SK-N-SH (cell line): ENCODE measurements at regions not wholly inside any gene's neighbourhood (a gene's known extent, or its start where the extent isn't known, plus 50 kb on each side); places are given as distances from the start of the nearest gene placed in this dataset.

ENCODE experiments used
- CTCF ChIP-seq: fragments of 200-600 bp; sonication (generic); IDR thresholded peaks from 2 replicates; pipeline ENCODE4 v1.6.1; 2017; ENCODE audit warnings: antibody characterized with exemption, mild to moderate bottlenecking, moderate library complexity
- FOXM1 ChIP-seq: IDR thresholded peaks from 2 replicates; pipeline ENCODE4 v1.4.0; 2012; ENCODE audit warnings: low read depth, mild to moderate bottlenecking
- GABPA ChIP-seq: IDR thresholded peaks from 2 replicates; pipeline ENCODE4 v1.4.0; 2012; ENCODE audit warnings: low read depth, mild to moderate bottlenecking
- MAX ChIP-seq: IDR thresholded peaks from 2 replicates; pipeline ENCODE4 v1.4.0; 2012; ENCODE audit warnings: low read depth
- NFIC ChIP-seq: IDR thresholded peaks from 2 replicates; pipeline ENCODE4 v1.4.0; 2012; ENCODE audit warnings: borderline replicate concordance
- NRF1 ChIP-seq: IDR thresholded peaks from 2 replicates; pipeline ENCODE4 v1.6.1; 2012; ENCODE audit warnings: low read depth, mild to moderate bottlenecking, low read length
- PBX3 ChIP-seq: IDR thresholded peaks from 2 replicates; pipeline ENCODE4; 2012
- POLR2AphosphoS5 ChIP-seq: IDR thresholded peaks from 2 replicates; pipeline ENCODE4 v1.6.1; 2012; ENCODE audit warnings: low read depth, low read length
- REST ChIP-seq: IDR thresholded peaks from 2 replicates; pipeline ENCODE4 v1.6.1; 2012; ENCODE audit warnings: mild to moderate bottlenecking, low read depth, low read length, moderate library complexity
- RXRA ChIP-seq: IDR thresholded peaks from 2 replicates; pipeline ENCODE4 v1.4.0; 2012; ENCODE audit warnings: low read depth, mild to moderate bottlenecking, borderline replicate concordance
- SIN3A ChIP-seq: IDR thresholded peaks from 2 replicates; pipeline ENCODE4 v1.6.1; 2012; ENCODE audit warnings: low read depth, mild to moderate bottlenecking, low read length, moderate library complexity, borderline replicate concordance
- USF2 ChIP-seq: fragments of 150-350 bp; IDR thresholded peaks from 2 replicates; pipeline ENCODE4 v1.6.1; 2017; ENCODE audit warnings: antibody characterized with exemption, low read length, low read depth, borderline replicate concordance
- YY1 ChIP-seq: IDR thresholded peaks from 2 replicates; pipeline ENCODE4 v1.4.0; 2012; ENCODE audit warnings: low read depth, mild to moderate bottlenecking

- no peak for TF ChIP-seq CTCF
- no peak for TF ChIP-seq PBX3
- no peak for TF ChIP-seq YY1
- TF ChIP-seq POLR2AphosphoS5 = no peak
- TF ChIP-seq GABPA = no peak
- no peak for TF ChIP-seq NFIC
- no peak for TF ChIP-seq MAX
- no peak for TF ChIP-seq NRF1
- no peak for TF ChIP-seq SIN3A
- no peak for TF ChIP-seq FOXM1
- no peak for TF ChIP-seq REST
- TF ChIP-seq USF2 = no peak
- no peak for TF ChIP-seq RXRA
These were observed 265.9 kb downstream of the GLRX3 start for GRCh38 chr10:130401860-130402765.
